Esophagus muscularis mucosa (tissue), 3 donors: ENCODE measurements at regions not wholly inside any gene's neighbourhood (a gene's known extent, or its start where the extent isn't known, plus 50 kb on each side); places are given as distances from the start of the nearest gene placed in this dataset.

Experiments used
- EP300 ChIP-seq: sonication (generic); formaldehyde crosslinking; IDR thresholded peaks from one replicate; pipeline ENCODE4 v1.6.1; 2017; ENCODE audit warnings: antibody characterized with exemption
- TF ChIP-seq, protein P1 (sequence below), 3 experiments: fragments of 200-600 bp in 2 of 3; fragments of 450-650 bp in 1 of 3; sonication (generic) in 2 of 3; IDR thresholded peaks; one replicate each; pipeline ENCODE4 v1.5.1; 2017 to 2019; ENCODE audit warnings: antibody characterized with exemption in 3 of 3, mild to moderate bottlenecking in 2 of 3, moderate library complexity in 1 of 3

- TF ChIP-seq, protein P1, sequence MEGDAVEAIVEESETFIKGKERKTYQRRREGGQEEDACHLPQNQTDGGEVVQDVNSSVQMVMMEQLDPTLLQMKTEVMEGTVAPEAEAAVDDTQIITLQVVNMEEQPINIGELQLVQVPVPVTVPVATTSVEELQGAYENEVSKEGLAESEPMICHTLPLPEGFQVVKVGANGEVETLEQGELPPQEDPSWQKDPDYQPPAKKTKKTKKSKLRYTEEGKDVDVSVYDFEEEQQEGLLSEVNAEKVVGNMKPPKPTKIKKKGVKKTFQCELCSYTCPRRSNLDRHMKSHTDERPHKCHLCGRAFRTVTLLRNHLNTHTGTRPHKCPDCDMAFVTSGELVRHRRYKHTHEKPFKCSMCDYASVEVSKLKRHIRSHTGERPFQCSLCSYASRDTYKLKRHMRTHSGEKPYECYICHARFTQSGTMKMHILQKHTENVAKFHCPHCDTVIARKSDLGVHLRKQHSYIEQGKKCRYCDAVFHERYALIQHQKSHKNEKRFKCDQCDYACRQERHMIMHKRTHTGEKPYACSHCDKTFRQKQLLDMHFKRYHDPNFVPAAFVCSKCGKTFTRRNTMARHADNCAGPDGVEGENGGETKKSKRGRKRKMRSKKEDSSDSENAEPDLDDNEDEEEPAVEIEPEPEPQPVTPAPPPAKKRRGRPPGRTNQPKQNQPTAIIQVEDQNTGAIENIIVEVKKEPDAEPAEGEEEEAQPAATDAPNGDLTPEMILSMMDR (IDR thresholded peaks at IDR 0.05), result no peak
- no peak for TF ChIP-seq EP300
These were observed 240.1 kb upstream of the MMADHC start for GRCh38 chr2:149827585-149828126.
